ENCODE measurements at regions not wholly inside any gene's neighbourhood (a gene's known extent, or its start where the extent isn't known, plus 50 kb on each side); places are given as distances from the start of the nearest gene placed in this dataset.

- no peaks in the 10 kb centered on the region for H3K36me3 ChIP-seq (ENCODE audit: control insufficient read depth in 1 of 2, insufficient read depth in 2 of 2, low read length in 2 of 2)
- H3K27ac ChIP-seq (ENCODE audit: low read depth, low read length), result no peak overlapping the region
- H3K9me3 ChIP-seq (ENCODE audit: control insufficient read depth in 1 of 2, low read length in 2 of 2), result peaks cover 0 to 4% of the 10 kb centered on the region in 2 donors
- no peak overlapping the region for H3K4me3 ChIP-seq (ENCODE audit: low read depth in 1 of 2, low read length in 2 of 2)
- H3K9ac ChIP-seq (ENCODE audit: low read depth in 1 of 2, low read length in 2 of 2), result no peak overlapping the region
- H3K27me3 ChIP-seq (ENCODE audit: control insufficient read depth in 1 of 2, insufficient read depth in 2 of 2, low read length in 2 of 2), result no peaks in the 10 kb centered on the region
- no peaks in the 10 kb centered on the region for H3K4me1 ChIP-seq (ENCODE audit: control insufficient read depth in 1 of 2, insufficient read depth in 2 of 2, low read length in 2 of 2)
Measured at GRCh38 chr16:7037495-7037894, 295.1 kb upstream of the RBFOX1 start.

- no peaks in the 10 kb centered on the region for H3K27me3 ChIP-seq (ENCODE audit: control insufficient read depth in 1 of 2, insufficient read depth in 2 of 2, low read length in 2 of 2)
- H3K27ac ChIP-seq (ENCODE audit: low read depth, low read length), result no peak overlapping the region
- peaks cover 0 to 7% of the 10 kb centered on the region in 2 donors for H3K9me3 ChIP-seq (ENCODE audit: control insufficient read depth in 1 of 2, low read length in 2 of 2)
- H3K9ac ChIP-seq (ENCODE audit: low read depth in 1 of 2, low read length in 2 of 2), result no peak overlapping the region
- H3K36me3 ChIP-seq (ENCODE audit: control insufficient read depth in 1 of 2, insufficient read depth in 2 of 2, low read length in 2 of 2), result no peaks in the 10 kb centered on the region
- H3K4me3 ChIP-seq (ENCODE audit: low read depth in 1 of 2, low read length in 2 of 2), result no peak overlapping the region
- no peaks in the 10 kb centered on the region for H3K4me1 ChIP-seq (ENCODE audit: control insufficient read depth in 1 of 2, insufficient read depth in 2 of 2, low read length in 2 of 2)
Measured at GRCh38 chr16:7031031-7031430, 301.6 kb upstream of the RBFOX1 start.

- Histone ChIP-seq H3K4me1 (ENCODE audit: control insufficient read depth in 1 of 2, insufficient read depth in 2 of 2, low read length in 2 of 2) (no peaks in the 10 kb centered on the region), H3K4me3 (ENCODE audit: low read depth in 1 of 2, low read length in 2 of 2) (no peak overlapping the region), H3K36me3 (ENCODE audit: control insufficient read depth in 1 of 2, insufficient read depth in 2 of 2, low read length in 2 of 2) (no peaks in the 10 kb centered on the region), H3K27ac (ENCODE audit: low read depth, low read length) (no peak overlapping the region), H3K27me3 (ENCODE audit: control insufficient read depth in 1 of 2, insufficient read depth in 2 of 2, low read length in 2 of 2) (no peaks in the 10 kb centered on the region), H3K9me3 (ENCODE audit: control insufficient read depth in 1 of 2, low read length in 2 of 2) (peaks cover 0 to 3% of the 10 kb centered on the region in 2 donors), H3K9ac (ENCODE audit: low read depth in 1 of 2, low read length in 2 of 2) (no peak overlapping the region)
Measured at GRCh38 chr16:7027401-7027800, 305.2 kb upstream of the RBFOX1 start.

GRCh38 chr16:7026639-7027038 lies 306.0 kb upstream of the RBFOX1 start:
- Histone ChIP-seq H3K4me3 (ENCODE audit: low read depth in 1 of 2, low read length in 2 of 2) (no peak overlapping the region), H3K4me1 (ENCODE audit: control insufficient read depth in 1 of 2, insufficient read depth in 2 of 2, low read length in 2 of 2) (no peaks in the 10 kb centered on the region), H3K27me3 (ENCODE audit: control insufficient read depth in 1 of 2, insufficient read depth in 2 of 2, low read length in 2 of 2) (no peaks in the 10 kb centered on the region), H3K36me3 (ENCODE audit: control insufficient read depth in 1 of 2, insufficient read depth in 2 of 2, low read length in 2 of 2) (no peaks in the 10 kb centered on the region), H3K9ac (ENCODE audit: low read depth in 1 of 2, low read length in 2 of 2) (no peak overlapping the region), H3K27ac (ENCODE audit: low read depth, low read length) (no peak overlapping the region), H3K9me3 (ENCODE audit: control insufficient read depth in 1 of 2, low read length in 2 of 2) (peaks cover 0 to 3% of the 10 kb centered on the region in 2 donors)

- Histone ChIP-seq H3K27me3 (ENCODE audit: control insufficient read depth in 1 of 2, insufficient read depth in 2 of 2, low read length in 2 of 2) (no peaks in the 10 kb centered on the region), H3K27ac (ENCODE audit: low read depth, low read length) (no peak overlapping the region), H3K9ac (ENCODE audit: low read depth in 1 of 2, low read length in 2 of 2) (no peak overlapping the region), H3K9me3 (ENCODE audit: control insufficient read depth in 1 of 2, low read length in 2 of 2) (peaks cover 0 to 3% of the 10 kb centered on the region in 2 donors), H3K4me3 (ENCODE audit: low read depth in 1 of 2, low read length in 2 of 2) (no peak overlapping the region), H3K4me1 (ENCODE audit: control insufficient read depth in 1 of 2, insufficient read depth in 2 of 2, low read length in 2 of 2) (no peaks in the 10 kb centered on the region), H3K36me3 (ENCODE audit: control insufficient read depth in 1 of 2, insufficient read depth in 2 of 2, low read length in 2 of 2) (no peaks in the 10 kb centered on the region)
Measured at GRCh38 chr16:7025616-7026190, 306.9 kb upstream of the RBFOX1 start.

- no peak overlapping the region for H3K9ac ChIP-seq (ENCODE audit: low read depth in 1 of 2, low read length in 2 of 2)
- H3K27ac ChIP-seq (ENCODE audit: low read depth, low read length), result no peak overlapping the region
- H3K36me3 ChIP-seq (ENCODE audit: control insufficient read depth in 1 of 2, insufficient read depth in 2 of 2, low read length in 2 of 2), result no peaks in the 10 kb centered on the region
- H3K9me3 ChIP-seq (ENCODE audit: control insufficient read depth in 1 of 2, low read length in 2 of 2), result no peaks in the 10 kb centered on the region
- no peaks in the 10 kb centered on the region for H3K27me3 ChIP-seq (ENCODE audit: control insufficient read depth in 1 of 2, insufficient read depth in 2 of 2, low read length in 2 of 2)
- H3K4me1 ChIP-seq (ENCODE audit: control insufficient read depth in 1 of 2, insufficient read depth in 2 of 2, low read length in 2 of 2), result no peaks in the 10 kb centered on the region
- no peak overlapping the region for H3K4me3 ChIP-seq (ENCODE audit: low read depth in 1 of 2, low read length in 2 of 2)
Measured at GRCh38 chr16:7021653-7022275, 310.9 kb upstream of the RBFOX1 start.

- Histone ChIP-seq H3K9me3 (ENCODE audit: control insufficient read depth in 1 of 2, low read length in 2 of 2) (no peaks in the 10 kb centered on the region), H3K9ac (ENCODE audit: low read depth in 1 of 2, low read length in 2 of 2) (no peak overlapping the region), H3K27me3 (ENCODE audit: control insufficient read depth in 1 of 2, insufficient read depth in 2 of 2, low read length in 2 of 2) (no peaks in the 10 kb centered on the region), H3K27ac (ENCODE audit: low read depth, low read length) (no peak overlapping the region), H3K36me3 (ENCODE audit: control insufficient read depth in 1 of 2, insufficient read depth in 2 of 2, low read length in 2 of 2) (no peaks in the 10 kb centered on the region), H3K4me3 (ENCODE audit: low read depth in 1 of 2, low read length in 2 of 2) (no peak overlapping the region), H3K4me1 (ENCODE audit: control insufficient read depth in 1 of 2, insufficient read depth in 2 of 2, low read length in 2 of 2) (no peaks in the 10 kb centered on the region)
Measured at GRCh38 chr16:7017006-7017662, 315.5 kb upstream of the RBFOX1 start.

- H3K27me3 ChIP-seq (ENCODE audit: control insufficient read depth in 1 of 2, insufficient read depth in 2 of 2, low read length in 2 of 2), result no peaks in the 10 kb centered on the region
- H3K4me3 ChIP-seq (ENCODE audit: low read depth in 1 of 2, low read length in 2 of 2), result no peak overlapping the region
- no peaks in the 10 kb centered on the region for H3K9me3 ChIP-seq (ENCODE audit: control insufficient read depth in 1 of 2, low read length in 2 of 2)
- H3K27ac ChIP-seq (ENCODE audit: low read depth, low read length), result no peak overlapping the region
- no peaks in the 10 kb centered on the region for H3K4me1 ChIP-seq (ENCODE audit: control insufficient read depth in 1 of 2, insufficient read depth in 2 of 2, low read length in 2 of 2)
- no peaks in the 10 kb centered on the region for H3K36me3 ChIP-seq (ENCODE audit: control insufficient read depth in 1 of 2, insufficient read depth in 2 of 2, low read length in 2 of 2)
- H3K9ac ChIP-seq (ENCODE audit: low read depth in 1 of 2, low read length in 2 of 2), result no peak overlapping the region
Measured at GRCh38 chr16:7014756-7015155, 317.9 kb upstream of the RBFOX1 start.

- Histone ChIP-seq H3K36me3 (ENCODE audit: control insufficient read depth in 1 of 2, insufficient read depth in 2 of 2, low read length in 2 of 2) (no peaks in the 10 kb centered on the region), H3K27me3 (ENCODE audit: control insufficient read depth in 1 of 2, insufficient read depth in 2 of 2, low read length in 2 of 2) (no peaks in the 10 kb centered on the region), H3K9ac (ENCODE audit: low read depth in 1 of 2, low read length in 2 of 2) (no peak overlapping the region), H3K27ac (ENCODE audit: low read depth, low read length) (no peak overlapping the region), H3K4me1 (ENCODE audit: control insufficient read depth in 1 of 2, insufficient read depth in 2 of 2, low read length in 2 of 2) (no peaks in the 10 kb centered on the region), H3K4me3 (ENCODE audit: low read depth in 1 of 2, low read length in 2 of 2) (no peak overlapping the region), H3K9me3 (ENCODE audit: control insufficient read depth in 1 of 2, low read length in 2 of 2) (no peaks in the 10 kb centered on the region)
Measured at GRCh38 chr16:7013990-7014389, 318.7 kb upstream of the RBFOX1 start.

- H3K4me3 ChIP-seq (ENCODE audit: low read depth in 1 of 2, low read length in 2 of 2), result no peak overlapping the region
- H3K27me3 ChIP-seq (ENCODE audit: control insufficient read depth in 1 of 2, insufficient read depth in 2 of 2, low read length in 2 of 2), result no peaks in the 10 kb centered on the region
- H3K9ac ChIP-seq (ENCODE audit: low read depth in 1 of 2, low read length in 2 of 2), result no peak overlapping the region
- H3K9me3 ChIP-seq (ENCODE audit: control insufficient read depth in 1 of 2, low read length in 2 of 2), result peaks cover 0 to 3% of the 10 kb centered on the region in 2 donors
- H3K36me3 ChIP-seq (ENCODE audit: control insufficient read depth in 1 of 2, insufficient read depth in 2 of 2, low read length in 2 of 2), result no peaks in the 10 kb centered on the region
- no peak overlapping the region for H3K27ac ChIP-seq (ENCODE audit: low read depth, low read length)
- no peaks in the 10 kb centered on the region for H3K4me1 ChIP-seq (ENCODE audit: control insufficient read depth in 1 of 2, insufficient read depth in 2 of 2, low read length in 2 of 2)
Measured at GRCh38 chr16:7004266-7004665, 328.4 kb upstream of the RBFOX1 start.
